Aorta (tissue), 5 donors: ENCODE measurements at regions not wholly inside any gene's neighbourhood (a gene's known extent, or its start where the extent isn't known, plus 50 kb on each side); places are given as distances from the start of the nearest gene placed in this dataset.

Source experiments
- ATAC-seq: fragments of 200-7000 bp; cut with Tn5 transposase; one replicate; pipeline ENCODE4 v1.9.1; 2022; ENCODE audit warnings: moderate library complexity; ENCODE audit not compliant: low FRiP score
- DNase-seq, 2 donors: peaks; one replicate each; pipeline ENCODE4 v3.0.0-alpha.2; 2020
- H3K27ac ChIP-seq, 2 donors: one replicate each; pipeline ENCODE4 v1.5.1; 2013; ENCODE audit warnings: low read length in 2 of 2, mild to moderate bottlenecking in 2 of 2, moderate library complexity in 2 of 2, control low read depth in 1 of 2, inconsistent platforms in 1 of 2, low read depth in 1 of 2
- H3K27me3 ChIP-seq, 2 donors: one replicate each; pipeline ENCODE4 v1.6.1; 2013; ENCODE audit warnings: control low read depth in 1 of 2, low read length in 1 of 2, mild to moderate bottlenecking in 1 of 2, moderate library complexity in 1 of 2; ENCODE audit not compliant: insufficient read depth in 2 of 2, control insufficient read depth in 1 of 2
- H3K36me3 ChIP-seq, 2 donors: one replicate each; pipeline ENCODE4 v1.6.1; 2013; ENCODE audit warnings: control low read depth in 1 of 2, low read length in 1 of 2, mild to moderate bottlenecking in 1 of 2; ENCODE audit not compliant: insufficient read depth in 2 of 2, control insufficient read depth in 1 of 2
- H3K4me1 ChIP-seq, 2 donors: one replicate each; pipeline ENCODE4 v1.6.1; 2013; ENCODE audit warnings: low read length in 2 of 2, control low read depth in 1 of 2, mild to moderate bottlenecking in 1 of 2, moderate library complexity in 1 of 2; ENCODE audit not compliant: insufficient read depth in 2 of 2, control insufficient read depth in 1 of 2
- H3K4me3 ChIP-seq, 2 donors: one replicate each; pipeline ENCODE4 v1.5.1; 2013; ENCODE audit warnings: low read length in 2 of 2, control low read depth in 1 of 2, mild to moderate bottlenecking in 1 of 2
- H3K9me3 ChIP-seq: one replicate; pipeline ENCODE4 v1.6.1; 2013; ENCODE audit warnings: mild to moderate bottlenecking, low read length; ENCODE audit not compliant: control insufficient read depth
- WGBS, 2 donors: extraction: QIAGEN DNeasy Blood & Tissue Kit; methylation state at CpG; one replicate each; pipeline ENCODE4 v1.1.7; 2013; 5-methylcytosine and 5-hydroxymethylcytosine counted together
- intact Hi-C, 2 donors: fragments of 100-400 bp; cut with DNase I; formaldehyde crosslinking; loops; one replicate each; pipeline versions ENCODE4 v1.14.2 to v1.15.0; 2022
- donor health status: healthy with polysubstance abuse.
- donor health status: Bipolar disorder and iron deficiency.
- donor health status: DM: no; HTN: no; CAD: no.
- donor health status: DM: no; HTN: no; CAD: no.
- donor health status: DM: yes; HTN: yes; CAD: no.

DNA sequence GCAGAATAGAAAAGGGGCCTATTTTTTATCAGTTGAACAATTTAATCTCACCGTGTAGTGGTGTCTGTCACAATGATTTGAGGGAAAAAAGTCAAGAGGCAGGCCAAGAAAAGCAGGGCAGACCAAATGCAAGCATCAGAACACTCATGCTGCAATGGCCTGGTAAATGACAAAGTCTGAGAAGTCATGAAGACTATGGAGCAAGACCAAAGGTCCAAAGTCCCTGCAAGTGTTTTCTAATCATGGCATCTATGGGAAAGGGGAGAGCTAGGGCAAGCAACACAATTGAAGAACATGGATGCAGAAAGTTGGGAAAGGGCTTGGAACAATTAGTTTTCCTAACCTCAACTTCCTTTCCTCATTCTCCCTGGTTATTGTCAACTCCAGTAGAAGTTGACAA lies 147.7 kb upstream of the TLL1 start:
- Histone ChIP-seq H3K4me1 (no peaks in the 10 kb centered on the region), H3K27ac (no peak overlapping the region), H3K9me3 (no peaks in the 10 kb centered on the region), H3K4me3 (no peak overlapping the region), H3K27me3 (peaks cover 0 to 2% of the 10 kb centered on the region in 2 donors), H3K36me3 (no peaks in the 10 kb centered on the region)
- WGBS, 2 donors: 6 to 7% methylated on average over 1 of the region's 1 CpG
- DNase-seq (no peak), ATAC-seq (no peak)
- intact Hi-C loops: no loop called here

DNA sequence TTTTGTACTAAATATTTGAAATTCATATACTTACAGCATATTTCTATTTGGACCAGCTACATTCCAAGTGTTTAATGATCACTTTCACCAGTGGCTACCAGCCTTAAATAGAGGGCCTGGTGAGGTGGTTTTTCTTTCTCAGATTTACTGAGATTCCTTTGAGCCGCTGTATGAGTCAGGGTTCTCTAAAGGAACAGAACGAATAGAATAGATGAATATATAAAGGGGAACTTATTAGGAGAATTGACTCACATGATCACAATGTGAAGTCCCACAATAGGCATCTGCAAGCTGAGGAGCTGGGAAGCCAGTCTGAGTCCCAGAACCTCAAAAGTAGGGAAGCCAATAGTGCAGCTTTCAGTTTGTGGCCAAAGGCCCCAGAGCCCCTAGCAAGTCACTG lies 146.2 kb upstream of the TLL1 start:
- H3K36me3 ChIP-seq: no peaks in the 10 kb centered on the region
- no peaks in the 10 kb centered on the region for H3K9me3 ChIP-seq
- H3K4me1 ChIP-seq: no peaks in the 10 kb centered on the region
- intact Hi-C loops: no loop called here
- H3K4me3 ChIP-seq: no peak overlapping the region
- WGBS, 2 donors: 95% methylated on average over 2 of the region's 2 CpGs
- H3K27ac ChIP-seq: no peak overlapping the region
- ATAC-seq (no peak), DNase-seq (no peak)
- H3K27me3 ChIP-seq: no peaks in the 10 kb centered on the region

DNA sequence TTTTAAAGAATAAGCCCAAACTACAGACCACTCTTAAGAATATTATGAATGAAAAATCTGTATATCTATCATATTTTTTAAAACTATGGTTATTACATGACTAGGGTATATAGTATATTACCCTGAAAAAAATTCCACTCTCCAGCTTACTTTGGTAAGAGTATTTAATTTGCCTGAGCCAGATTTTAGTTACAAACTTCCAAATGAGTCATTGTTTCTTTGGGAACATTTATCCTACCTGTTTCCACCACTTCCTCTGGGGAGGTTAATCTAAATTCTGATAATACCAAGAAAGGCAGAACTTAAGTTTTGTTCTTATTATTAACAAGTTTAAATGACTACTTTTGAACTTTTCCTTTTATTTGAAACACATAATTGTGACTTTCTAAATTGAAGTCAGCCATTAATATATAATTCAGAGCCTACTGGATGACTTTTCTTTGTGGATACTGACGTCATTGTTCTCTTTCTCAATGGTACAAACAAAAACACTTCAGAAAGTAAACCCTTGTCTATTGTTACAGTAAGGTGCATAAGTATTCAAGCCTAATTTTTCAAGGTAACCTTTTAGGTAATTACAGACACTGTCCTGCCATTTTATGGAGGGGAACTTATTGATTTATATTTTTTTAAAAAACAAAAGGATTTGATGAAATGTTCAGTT lies 135.6 kb upstream of the TLL1 start:
- DNase-seq (no peak), ATAC-seq (no peak)
- Histone ChIP-seq H3K27me3 (no peaks in the 10 kb centered on the region), H3K27ac (no peak overlapping the region), H3K4me1 (no peaks in the 10 kb centered on the region), H3K4me3 (no peak overlapping the region), H3K36me3 (no peaks in the 10 kb centered on the region), H3K9me3 (peaks cover 2% of the 10 kb centered on the region)
- 87 to 90% methylated on average over 1 of the region's 1 CpG for WGBS, 2 donors
- intact Hi-C loops: no loop called here

DNA sequence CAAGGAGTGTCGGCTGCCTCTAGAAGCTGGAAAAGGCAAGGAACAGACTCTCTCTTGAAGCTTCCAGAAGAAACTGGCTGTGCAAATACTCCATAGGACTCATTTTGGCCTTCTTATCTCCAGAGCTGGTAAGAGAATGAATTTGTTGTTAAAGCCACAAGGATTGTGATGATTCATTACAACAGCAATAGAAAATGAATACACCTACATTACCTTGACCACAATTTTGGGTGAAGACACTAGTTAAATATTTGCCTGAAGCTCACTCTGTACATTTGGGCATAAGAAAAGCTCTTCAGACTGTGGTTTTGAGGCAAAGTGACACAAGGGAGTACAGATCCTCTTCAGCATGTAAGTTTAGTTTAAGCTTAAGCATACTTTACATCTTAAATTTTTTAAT lies 134.5 kb upstream of the TLL1 start:
- 88 to 90% methylated on average over 1 of the region's 1 CpG for WGBS, 2 donors
- no peak for DNase-seq
- H3K27ac ChIP-seq: no peak overlapping the region
- no peaks in the 10 kb centered on the region for H3K36me3 ChIP-seq
- H3K27me3 ChIP-seq: no peaks in the 10 kb centered on the region
- intact Hi-C loops: no loop called here
- no peaks in the 10 kb centered on the region for H3K4me1 ChIP-seq
- no peak for ATAC-seq
- no peak overlapping the region for H3K4me3 ChIP-seq
- peaks cover 2% of the 10 kb centered on the region for H3K9me3 ChIP-seq

DNA sequence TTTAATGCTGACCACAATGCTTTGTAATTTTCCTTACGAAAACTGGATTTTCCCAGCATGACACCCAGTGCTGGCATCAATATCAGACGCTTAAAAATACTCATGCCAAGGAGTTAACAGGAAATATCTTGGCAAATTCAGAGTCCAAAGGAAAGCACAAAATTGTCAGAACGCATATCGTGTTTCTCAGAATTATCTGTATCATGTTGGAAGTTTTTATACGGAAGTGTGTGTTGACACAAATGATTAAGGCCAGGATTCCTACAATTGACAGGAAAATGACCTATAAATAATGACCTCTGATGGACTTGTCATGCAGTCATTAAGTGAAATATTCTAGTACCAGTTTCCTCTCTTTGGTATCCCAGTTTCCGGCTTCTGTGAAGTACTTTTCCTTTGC lies 132.1 kb upstream of the TLL1 start:
- H3K36me3 ChIP-seq: no peaks in the 10 kb centered on the region
- no peaks in the 10 kb centered on the region for H3K4me1 ChIP-seq
- no peak overlapping the region for H3K4me3 ChIP-seq
- H3K9me3 ChIP-seq: no peaks in the 10 kb centered on the region
- no peak overlapping the region for H3K27ac ChIP-seq
- intact Hi-C loops: no loop called here
- no peaks in the 10 kb centered on the region for H3K27me3 ChIP-seq
- WGBS, 2 donors: 13 to 19% methylated on average over 6 of the region's 6 CpGs
- no peak for DNase-seq
- ATAC-seq: no peak

DNA sequence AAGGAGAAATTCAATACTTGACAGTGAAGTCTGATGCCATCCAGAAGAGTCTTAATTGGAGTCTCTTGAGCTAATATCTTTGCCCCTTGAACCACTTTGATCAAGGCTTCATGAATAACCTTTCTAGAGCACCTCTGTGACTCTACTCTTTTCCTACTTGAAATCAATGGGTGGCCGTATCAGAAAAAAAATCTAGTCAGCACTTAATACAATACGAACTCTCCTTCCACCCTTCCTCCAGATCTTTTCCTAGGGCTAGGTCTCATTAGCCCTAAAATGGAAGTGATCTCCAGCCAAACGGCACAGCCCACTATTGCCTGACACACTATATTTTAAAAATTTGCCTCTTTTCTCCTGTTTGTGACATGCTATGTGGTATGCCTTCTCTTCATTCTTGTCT lies 129.6 kb upstream of the TLL1 start:
- no peaks in the 10 kb centered on the region for H3K4me1 ChIP-seq
- 94 to 96% methylated on average over 3 of the region's 3 CpGs for WGBS, 2 donors
- no peak overlapping the region for H3K27ac ChIP-seq
- no peaks in the 10 kb centered on the region for H3K27me3 ChIP-seq
- DNase-seq: no peak
- intact Hi-C loops: no loop called here
- no peaks in the 10 kb centered on the region for H3K36me3 ChIP-seq
- no peaks in the 10 kb centered on the region for H3K9me3 ChIP-seq
- H3K4me3 ChIP-seq: no peak overlapping the region
- ATAC-seq: no peak

DNA sequence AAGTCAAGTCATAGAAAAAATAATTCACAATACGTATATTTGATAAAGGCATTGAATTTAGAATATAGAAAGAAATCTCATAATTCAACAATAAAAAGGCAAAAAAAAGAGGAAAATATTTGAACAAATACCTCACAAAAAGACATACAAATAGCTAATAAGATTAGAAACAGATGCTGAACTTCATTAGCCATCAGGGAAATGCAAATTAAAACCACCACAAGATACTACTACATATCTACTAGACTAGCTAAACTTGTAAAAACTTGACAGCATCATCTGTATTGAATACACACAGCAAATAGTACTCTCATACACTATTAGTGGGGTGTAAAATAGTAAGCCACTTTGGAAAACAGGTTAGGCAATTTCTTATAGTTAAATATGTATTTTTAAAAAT lies 128.7 kb upstream of the TLL1 start:
- intact Hi-C loops: no loop called here
- 92 to 100% methylated on average over 1 of the region's 1 CpG for WGBS, 2 donors
- no peaks in the 10 kb centered on the region for H3K27me3 ChIP-seq
- no peak for DNase-seq
- ATAC-seq: no peak
- H3K27ac ChIP-seq: no peak overlapping the region
- H3K4me3 ChIP-seq: no peak overlapping the region
- no peaks in the 10 kb centered on the region for H3K9me3 ChIP-seq
- H3K4me1 ChIP-seq: no peaks in the 10 kb centered on the region
- no peaks in the 10 kb centered on the region for H3K36me3 ChIP-seq

DNA sequence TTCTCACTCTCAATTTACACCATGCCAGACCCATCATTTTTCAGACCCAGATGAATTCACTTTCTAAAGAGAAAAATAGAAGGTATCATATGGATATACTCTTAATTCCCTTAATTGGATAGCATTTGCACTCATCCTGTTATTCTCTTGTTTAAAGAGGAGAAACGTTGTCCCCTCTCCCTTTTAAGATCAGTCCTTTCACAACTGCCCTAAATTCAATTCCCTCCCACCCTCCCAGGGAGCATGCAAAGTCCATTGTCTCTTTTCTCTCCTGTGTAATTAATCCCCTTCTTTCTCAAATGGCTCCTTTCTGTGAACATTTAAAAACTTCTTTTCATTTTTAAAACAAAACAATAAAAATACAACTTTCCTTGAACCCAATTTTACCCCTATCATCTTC lies 124.7 kb upstream of the TLL1 start:
- no peak for DNase-seq
- intact Hi-C loops: no loop called here
- no peak for ATAC-seq
- Histone ChIP-seq H3K27ac (no peak overlapping the region), H3K4me3 (no peak overlapping the region), H3K36me3 (no peaks in the 10 kb centered on the region), H3K4me1 (no peaks in the 10 kb centered on the region), H3K9me3 (no peaks in the 10 kb centered on the region), H3K27me3 (no peaks in the 10 kb centered on the region)
- WGBS, 2 donors: 57 to 64% methylated on average over 1 of the region's 1 CpG

DNA sequence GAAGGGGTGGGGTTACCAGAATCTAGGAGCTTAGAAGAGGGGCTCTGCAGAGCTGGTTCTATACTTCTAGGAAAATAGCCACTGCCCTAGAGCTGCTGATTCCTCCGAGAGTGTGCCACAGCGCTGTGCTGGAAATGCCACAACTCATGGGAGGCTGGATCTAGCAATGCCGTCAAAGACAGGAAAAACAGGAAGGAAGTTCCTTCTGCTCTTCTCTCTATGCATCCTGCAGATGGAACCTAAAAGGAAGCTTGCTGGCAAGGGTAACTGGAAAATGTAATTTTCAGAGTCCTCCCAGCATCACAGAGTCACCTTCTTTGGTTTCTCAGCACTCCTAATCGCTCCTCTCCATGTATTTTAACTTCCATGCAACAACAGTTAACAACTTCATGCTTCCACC lies 121.2 kb upstream of the TLL1 start:
- 87 to 91% methylated on average over 4 of the region's 4 CpGs for WGBS, 2 donors

More for the DNA sequence above, 121.2 kb upstream of the TLL1 start:
- Histone ChIP-seq H3K9me3 (no peaks in the 10 kb centered on the region), H3K4me1 (no peaks in the 10 kb centered on the region), H3K4me3 (no peak overlapping the region), H3K27me3 (no peaks in the 10 kb centered on the region), H3K36me3 (no peaks in the 10 kb centered on the region), H3K27ac (no peak overlapping the region)
- DNase-seq (no peak), ATAC-seq (no peak)
- intact Hi-C loops: no loop called here
